Panc1 (cell line): ENCODE measurements at regions not wholly inside any gene's neighbourhood (a gene's known extent, or its start where the extent isn't known, plus 50 kb on each side); places are given as distances from the start of the nearest gene placed in this dataset.

Source experiments
- CTCF ChIP-seq: fragments of 450-650 bp; IDR thresholded peaks from 2 replicates; pipeline ENCODE4 v1.5.1; 2017; ENCODE audit warnings: mild to moderate bottlenecking
- POLR2AphosphoS5 ChIP-seq: IDR thresholded peaks from 2 replicates; pipeline ENCODE4 v1.6.1; 2012; ENCODE audit warnings: mild to moderate bottlenecking, low read depth, low read length, moderate library complexity
- REST ChIP-seq, 2 experiments: IDR thresholded peaks; 2 replicates each; pipeline ENCODE4 v1.6.1; 2011 to 2012; ENCODE audit warnings: low read depth in 2 of 2, control low read depth in 1 of 2, low read length in 1 of 2, mild to moderate bottlenecking in 1 of 2, moderate library complexity in 1 of 2; ENCODE audit not compliant: insufficient read depth in 1 of 2
- SIN3A ChIP-seq: IDR thresholded peaks from 2 replicates; pipeline ENCODE4 v1.6.1; 2012; ENCODE audit warnings: low read depth, mild to moderate bottlenecking, low read length, moderate library complexity, borderline replicate concordance; ENCODE audit not compliant: insufficient read depth
- TCF7L2 ChIP-seq: IDR thresholded peaks from 2 replicates; pipeline ENCODE4 v1.6.1; 2011; ENCODE audit warnings: mild to moderate bottlenecking, low read depth, low read length, inconsistent platforms

GRCh38 chr6:164836486-164836885 lies 472.9 kb downstream of the C6orf118 start:
- no peak for TF ChIP-seq CTCF
- no peak for TF ChIP-seq POLR2AphosphoS5
- no peak for TF ChIP-seq REST (IDR thresholded peaks at IDR 0.05; ENCODE audit: insufficient read depth in 1 of 2, low read depth in 2 of 2, low read length in 1 of 2)
- no peak for TF ChIP-seq TCF7L2
- TF ChIP-seq SIN3A = no peak
